Right kidney (tissue), 1 donor: ENCODE measurements at regions not wholly inside any gene's neighbourhood (a gene's known extent, or its start where the extent isn't known, plus 50 kb on each side); places are given as distances from the start of the nearest gene placed in this dataset.
"Not testable (repeated sequence)": the region's sequence is repeated elsewhere in the genome, so short reads cannot be mapped to it uniquely, and the experiment has no call there.

Source experiments
- DNase-seq: peaks from one replicate; pipeline ENCODE4 v3.0.0-alpha.2; 2016

DNA sequence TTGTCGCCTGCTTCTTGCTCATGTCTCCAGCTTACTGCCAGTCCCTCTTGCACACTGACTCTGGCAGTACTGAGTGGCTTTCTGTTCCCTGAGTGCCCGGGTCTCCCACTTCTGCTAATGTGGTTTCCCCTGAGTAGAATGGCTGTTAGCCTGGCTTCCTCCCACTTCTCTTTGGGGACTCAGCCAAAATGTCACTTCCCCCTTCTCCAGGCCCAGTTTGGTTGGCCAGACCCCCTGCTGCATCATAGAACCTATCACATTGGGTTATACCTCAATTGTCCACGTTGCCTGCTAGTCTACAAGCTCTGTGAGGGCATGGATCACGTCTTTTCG is 304.4 kb downstream of the HS3ST3B1 start:
- DNase-seq: no peak

DNA sequence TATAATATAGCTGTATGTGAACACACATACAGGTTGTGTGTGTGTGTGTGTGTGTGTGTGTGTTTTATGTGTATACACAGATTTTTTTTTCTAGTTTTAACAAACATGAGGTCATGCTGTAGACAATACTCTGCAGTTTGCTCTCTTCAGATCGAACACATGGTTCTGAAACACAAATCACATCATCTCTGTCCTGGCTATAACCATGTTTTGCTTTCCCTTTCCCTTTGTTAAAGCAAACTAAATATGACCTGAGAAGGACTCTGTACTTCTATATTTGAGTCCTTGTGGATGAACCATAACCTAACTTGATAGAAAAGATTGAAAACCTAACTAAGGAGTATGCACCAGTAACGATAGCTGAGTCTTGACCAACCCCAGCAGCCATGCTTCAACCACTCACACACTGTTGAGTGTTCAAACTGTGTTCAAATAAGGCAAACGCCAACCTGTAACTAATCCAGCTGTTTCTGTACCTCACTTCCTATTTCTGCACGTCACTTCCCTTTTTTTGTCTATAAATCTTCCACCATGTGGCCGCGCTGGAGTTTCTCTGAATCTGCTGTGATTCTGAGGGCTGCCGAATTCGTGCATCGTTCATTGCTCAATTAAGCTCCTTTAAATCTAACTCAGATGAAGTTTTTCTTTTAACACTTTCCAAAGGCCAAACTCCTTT is 303.8 kb downstream of the HS3ST3B1 start:
- DNase-seq: no peak

DNA sequence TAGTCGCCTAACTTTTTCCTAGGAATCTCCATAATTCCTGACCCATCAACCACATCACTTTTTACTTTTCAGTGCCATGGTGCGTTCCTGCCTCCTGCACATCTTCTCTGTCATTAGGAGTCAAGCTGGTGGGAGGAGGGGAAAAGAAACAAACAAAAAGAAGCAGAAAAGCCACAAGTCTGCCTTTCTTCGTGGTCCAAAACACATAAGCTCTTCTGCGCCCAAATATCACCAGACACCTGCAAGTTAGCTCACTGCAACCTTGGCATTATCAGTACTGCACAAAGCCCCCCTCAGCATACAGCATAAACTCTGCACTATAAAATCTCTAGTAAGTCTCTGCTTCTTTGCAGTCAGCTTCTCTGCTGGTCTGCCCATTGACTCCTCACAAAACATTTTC is 295.3 kb downstream of the HS3ST3B1 start:
- no peak for DNase-seq

DNA sequence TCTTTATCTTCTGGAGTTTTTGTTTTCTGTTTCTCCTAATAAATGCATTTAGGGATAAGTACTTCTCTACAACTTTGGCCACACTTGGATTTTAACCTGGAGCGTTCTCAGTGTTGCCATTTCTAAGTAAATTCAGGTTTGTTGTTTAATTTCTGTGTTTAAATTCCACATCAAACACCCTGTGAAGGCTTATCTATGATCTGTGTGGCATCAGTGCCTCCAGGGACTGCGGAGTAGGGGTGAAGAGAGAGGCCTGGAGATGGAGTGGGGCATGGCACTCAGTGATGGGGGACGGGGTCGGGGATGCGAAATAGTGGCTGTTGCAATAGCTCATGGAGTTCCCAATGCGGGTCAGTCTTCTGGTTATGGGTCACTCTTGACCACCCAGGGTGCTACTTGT is 294.8 kb downstream of the HS3ST3B1 start:
- DNase-seq: no peak

DNA sequence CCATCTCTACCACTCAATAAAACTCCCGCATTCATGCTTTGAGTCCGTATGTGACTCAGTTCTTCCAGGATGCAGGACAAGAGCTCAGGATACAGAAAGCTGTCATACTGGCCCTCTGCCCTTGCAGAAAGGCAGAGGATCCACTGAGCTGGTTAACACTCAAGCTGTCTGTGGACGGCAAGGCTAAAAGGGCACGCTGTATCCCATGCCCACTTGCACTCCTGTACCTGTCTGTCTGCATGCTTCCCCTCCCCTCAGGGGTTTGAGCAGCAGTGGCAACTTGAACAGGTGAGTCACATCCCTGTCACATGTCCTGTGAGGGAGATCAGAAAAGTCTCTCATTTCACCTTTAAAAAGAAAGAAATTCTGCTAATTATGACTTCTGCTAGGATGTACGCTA is 293.8 kb downstream of the HS3ST3B1 start:
- no peak for DNase-seq

DNA sequence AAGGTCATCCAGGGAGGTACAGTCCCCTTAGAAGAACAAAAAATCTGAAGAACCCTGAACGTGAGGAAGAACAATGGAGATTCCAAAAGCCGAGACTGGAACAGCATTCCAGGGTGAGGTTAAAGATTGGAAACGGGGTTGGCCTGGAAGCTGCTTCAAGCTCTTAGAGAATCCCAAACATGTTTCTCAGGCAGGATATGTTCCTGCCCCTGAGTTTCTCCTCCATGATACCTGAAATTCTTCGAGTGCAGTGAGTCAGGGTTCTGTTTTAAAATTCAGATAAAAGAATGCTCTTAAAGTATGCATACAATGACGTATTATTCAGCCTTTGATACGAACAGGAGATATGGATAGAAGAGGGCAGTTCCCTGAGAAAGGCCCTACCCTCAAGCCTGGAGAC is 293.1 kb downstream of the HS3ST3B1 start:
- DNase-seq: no peak

DNA sequence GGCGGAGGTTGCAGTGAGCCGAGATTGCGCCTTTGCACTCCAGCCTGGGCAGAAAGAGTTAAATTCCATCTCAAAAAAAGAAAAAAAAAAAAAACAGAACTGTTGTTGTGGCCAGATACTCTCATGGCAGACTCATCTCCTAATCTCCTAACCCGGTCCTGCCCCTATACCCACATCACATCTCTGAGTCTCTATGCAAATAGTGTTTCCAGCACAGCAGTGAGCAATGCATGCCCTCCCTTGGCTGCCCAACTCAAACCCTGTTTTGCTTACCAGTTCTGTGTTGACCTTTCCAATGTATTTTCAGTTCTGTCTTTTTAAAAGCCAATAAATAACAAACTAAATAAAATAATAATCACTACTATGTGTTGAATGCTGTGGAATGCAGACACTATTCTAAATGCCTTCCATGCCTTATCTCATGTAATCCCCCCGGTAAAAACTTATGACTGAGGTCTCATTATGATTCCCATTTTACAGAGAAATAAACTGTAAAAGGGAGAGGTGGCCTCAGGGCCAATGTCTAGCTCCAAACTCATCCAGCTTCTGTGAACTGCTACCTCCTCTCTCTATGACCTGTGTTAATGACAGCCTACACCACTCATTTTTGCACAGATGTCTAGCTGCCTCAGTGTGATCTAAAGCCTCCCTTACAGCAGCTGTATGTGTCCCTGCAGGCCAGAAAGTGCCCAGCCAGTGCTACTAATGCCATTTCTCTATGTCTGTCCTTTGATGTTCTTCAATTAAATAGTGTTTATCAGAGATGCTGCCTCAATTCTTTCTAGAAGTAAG is 289.8 kb downstream of the HS3ST3B1 start:
- no peak for DNase-seq

DNA sequence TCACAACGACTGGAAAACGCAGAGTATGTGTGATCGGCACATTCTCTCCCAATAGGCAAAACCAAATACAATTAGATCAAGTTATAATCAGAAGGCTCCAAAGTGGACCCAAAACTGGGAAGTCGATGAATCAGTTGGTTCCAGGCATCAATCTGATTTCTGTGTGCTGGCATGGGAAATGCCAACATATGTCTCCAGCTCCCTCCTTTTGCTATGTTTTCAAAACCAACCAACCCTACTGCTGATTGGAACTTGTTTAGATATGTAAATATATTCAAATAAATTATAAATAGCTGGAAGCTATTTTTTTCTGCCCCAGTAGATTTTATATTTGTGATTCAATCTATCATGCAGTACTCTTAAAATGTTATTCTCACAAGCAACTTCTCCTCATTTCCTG is 284.2 kb downstream of the HS3ST3B1 start:
- DNase-seq: no peak

DNA sequence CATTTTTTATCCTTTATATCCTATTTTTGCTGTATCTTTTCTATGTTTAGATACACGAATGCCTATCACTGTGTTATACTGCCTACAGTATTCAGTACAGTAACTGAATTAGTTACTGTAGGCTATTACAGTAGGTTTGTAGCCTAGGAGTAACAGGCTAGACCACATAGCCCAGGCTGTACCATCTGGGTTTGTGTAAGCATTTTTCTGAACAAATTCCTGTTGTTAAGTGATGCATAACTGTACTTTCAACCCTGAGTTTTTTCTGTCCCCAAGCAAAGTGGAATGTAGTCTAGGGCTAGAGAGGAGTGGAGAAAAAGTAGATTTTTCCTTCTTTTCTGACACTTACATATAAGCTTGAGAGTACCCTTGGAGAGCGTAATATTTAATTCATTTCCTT is 282.1 kb downstream of the HS3ST3B1 start:
- no peak for DNase-seq

DNA sequence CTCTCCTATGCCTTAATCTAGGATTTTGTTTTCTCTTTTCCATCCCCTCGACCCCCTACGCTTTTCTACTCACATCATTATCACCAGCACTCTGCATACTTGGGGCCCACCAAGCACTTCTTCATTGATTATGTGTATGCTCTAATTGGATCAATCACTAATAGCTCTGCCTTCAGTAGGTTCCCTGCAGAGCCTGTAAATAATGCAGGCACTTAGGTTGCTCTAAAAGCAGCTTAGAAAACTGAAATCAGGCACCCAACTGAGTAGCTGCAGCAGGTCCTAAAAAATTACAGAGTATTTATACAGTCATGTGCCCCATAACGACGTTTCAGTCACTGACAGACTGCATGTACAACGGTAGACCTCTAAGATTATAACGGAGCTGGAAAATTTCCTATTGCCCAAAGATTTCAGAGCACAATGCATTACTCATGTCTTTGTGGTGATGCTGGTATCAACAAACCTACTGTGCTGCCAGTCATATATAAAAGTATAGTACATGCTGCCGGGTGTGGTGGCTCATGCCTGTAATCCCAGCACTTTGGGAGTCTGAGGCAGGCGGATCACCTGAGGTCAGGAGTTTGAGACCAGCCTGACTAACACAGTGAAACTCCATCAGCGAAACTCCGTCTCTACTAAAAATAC is 280.4 kb downstream of the HS3ST3B1 start:
- no peak for DNase-seq

DNA sequence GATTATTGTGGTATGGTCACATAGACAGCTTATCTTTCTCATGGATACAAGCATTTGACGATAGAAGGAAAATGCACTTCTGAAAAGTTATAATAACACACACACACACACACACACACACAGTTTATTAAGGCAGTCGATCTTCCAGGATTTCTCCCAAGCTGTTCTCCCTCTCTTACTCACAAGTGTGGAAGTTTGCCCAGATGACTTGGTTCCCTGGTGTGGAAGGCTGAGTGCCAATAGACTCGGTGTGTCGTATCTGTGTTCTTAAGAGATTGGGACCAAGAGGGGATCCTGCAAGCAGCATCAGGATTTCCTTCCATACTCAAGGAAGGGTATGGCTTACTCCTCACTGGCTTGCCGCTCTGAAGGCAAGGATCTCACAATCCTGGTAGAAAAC is 279.6 kb downstream of the HS3ST3B1 start:
- no peak for DNase-seq

DNA sequence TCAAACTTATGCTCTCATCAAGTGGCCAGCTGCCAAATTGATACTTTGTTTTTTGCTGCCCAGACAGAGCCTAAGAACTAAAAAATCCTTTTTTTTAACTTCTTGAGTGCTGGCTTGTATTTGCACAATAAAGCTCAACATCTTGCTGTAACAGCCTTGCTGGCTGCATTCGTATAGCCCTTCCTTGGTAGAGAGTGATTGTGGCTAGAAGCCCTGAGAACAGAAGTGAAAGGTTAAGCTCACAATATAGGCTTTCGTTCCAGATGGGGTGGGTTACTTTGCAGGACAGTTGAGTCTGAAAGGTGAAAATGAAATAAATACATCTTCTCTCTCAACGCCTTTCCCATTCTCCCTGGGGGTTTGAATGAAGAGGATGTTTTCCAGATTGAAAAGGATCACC is 278.8 kb downstream of the HS3ST3B1 start:
- DNase-seq: no peak

DNA sequence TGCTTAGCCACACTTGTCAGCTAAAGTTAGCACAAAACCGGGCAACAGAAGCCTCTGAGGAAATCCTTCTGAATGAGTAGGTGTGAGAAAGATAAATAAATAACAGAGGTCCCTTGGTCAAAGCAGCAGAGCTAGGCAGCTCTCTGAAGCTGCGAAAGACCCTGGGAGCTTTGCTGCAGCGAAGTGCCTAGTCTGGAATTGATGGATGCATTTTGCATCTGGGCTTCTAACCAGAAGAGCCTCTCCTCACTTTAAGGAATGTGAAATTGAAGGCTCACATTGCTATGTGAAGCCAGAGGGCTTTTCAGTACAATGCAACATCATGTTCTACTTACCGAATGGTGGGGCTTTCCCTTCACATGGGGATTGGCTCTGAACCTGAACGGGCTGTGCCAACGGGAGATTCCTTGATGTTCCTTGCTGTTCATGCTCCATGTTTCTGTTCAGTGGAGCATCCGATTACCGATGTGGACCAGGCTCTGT is 274.6 kb downstream of the HS3ST3B1 start:
- peak; percentile 5 for DNase-seq

DNA sequence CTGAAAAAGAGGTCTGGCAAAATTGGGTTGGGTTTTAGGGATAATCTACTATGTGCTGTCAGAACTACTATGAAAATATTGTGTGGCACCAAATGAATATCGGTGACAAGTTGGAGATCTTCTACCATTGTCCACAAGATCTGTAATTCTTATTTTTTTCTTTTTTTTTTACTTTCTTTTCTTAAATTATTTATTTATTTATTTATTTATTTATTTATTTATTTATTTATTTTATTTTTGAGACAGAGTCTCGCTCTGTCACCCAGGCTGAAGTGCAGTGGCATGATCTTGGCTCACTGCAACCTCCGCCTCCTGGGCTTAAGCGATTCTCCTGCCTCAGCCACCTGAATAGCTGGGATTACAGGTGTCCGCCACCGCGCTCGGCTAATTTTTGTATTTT is 259.4 kb downstream of the HS3ST3B1 start:
- not testable (repeated sequence) for DNase-seq

DNA sequence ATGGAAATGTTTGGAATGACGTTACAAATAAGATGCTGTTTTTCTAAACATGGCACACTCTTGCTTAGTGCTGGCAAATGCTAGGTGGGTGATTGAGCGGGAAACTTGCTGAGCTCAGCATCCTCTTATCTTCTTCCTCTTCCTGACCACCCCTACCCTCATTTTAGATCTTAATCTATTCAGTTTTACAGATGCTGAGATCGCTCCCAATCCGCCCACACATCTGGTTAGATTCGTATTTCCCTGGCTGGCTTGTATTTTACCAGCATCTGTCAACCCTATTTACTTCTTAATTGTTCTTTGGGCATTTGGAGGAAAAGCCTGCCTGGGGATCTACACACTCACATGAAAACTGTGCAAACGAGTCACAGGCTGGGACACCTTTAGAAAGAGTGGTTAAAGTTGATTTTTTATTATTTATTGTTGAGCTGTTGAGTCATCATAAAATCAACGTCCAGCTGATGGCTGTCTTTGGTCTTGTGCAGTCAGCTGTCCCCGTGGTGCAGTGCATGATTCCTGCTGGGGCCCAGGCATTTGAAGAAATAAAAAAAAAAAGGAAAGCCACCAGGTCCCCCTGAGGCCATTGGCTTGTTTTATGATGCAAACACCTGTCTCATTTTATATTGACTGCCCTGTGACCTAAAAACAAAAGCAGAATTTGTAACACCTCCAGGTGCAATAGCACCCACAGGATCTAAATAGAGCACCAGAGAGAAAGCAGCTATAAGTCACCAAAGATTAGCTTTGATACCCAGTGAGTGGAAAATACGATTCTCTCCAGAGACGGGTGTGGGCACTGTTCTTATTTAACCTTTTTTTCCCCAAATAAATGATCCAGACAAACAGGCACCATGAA is 258.6 kb downstream of the HS3ST3B1 start:
- no peak for DNase-seq

DNA sequence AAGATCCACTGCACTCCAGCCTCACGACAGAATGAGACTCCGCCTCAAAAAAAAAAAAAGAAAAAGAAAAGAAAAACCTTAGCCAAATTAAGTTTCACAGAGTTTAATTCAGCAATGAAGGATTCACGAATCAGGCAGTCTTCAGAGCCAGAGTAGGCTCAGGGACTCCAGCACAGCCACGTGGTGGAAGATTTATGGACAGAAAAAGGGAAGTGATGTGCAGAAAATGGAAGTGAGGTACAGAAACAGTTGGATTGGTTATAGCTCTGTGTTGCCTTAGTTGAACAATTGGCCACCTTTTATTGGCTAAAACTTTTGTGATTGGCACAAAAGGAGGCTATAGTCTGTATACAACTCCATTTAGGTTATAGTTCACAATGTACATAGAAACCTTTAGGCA is 256.6 kb downstream of the HS3ST3B1 start:
- DNase-seq: no peak

DNA sequence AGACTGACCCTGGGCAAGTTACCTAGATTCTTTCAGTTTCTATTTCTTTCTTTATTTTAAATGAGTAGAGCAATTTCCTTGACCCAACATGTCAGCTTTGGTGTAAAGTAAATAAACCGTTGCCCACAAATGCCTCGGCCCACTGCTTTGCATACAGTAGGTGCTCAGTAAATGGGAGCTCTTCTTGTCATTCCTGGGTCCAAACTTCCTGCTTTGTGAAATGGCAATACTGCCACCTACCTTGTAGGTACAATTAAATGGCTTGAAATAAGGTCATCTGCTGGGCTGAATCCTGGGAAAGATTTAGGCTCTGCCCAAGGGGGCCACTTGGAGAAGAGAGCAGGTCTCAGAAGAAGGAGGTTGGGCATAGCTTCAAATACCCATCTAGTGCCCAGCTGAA is 253.0 kb downstream of the HS3ST3B1 start:
- no peak for DNase-seq

DNA sequence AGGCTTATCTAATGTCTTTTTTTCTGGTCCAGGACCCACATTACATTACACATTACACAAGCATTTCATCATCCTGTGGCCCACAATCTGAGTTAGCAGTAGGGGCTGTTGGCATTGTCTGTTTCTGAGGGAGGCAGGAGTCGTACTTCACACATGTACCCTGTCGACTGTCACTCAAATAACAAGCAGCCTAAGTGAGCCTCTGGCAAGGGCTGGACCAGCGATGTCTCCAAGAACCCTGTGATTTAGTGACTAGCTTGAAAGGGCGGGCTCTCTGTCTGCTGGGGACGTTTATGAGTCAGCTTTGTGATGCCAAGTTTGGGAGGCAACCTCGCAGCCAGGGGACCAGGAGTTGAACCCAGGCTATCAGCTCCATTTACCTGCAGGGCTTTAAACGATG is 251.4 kb downstream of the HS3ST3B1 start:
- DNase-seq: no peak

DNA sequence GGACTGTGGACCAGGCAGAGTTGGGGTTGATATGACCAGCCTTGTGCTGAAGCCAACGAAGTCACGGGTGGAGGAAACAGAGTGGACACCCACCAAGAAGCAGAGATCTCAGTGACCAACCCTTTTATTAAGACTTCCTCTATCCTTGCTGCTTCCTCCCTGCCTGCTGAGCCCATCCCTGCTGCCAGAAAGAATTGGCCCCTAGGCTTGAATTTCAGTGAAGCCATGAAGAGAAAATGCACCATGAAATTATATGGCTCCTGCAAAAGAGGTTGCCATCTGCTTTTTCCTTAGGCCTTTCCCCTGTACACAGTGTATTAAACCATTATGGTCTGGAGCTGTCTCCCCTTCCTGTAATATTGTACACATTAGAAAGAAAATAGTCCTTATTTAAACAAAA is 246.7 kb downstream of the HS3ST3B1 start:
- no peak for DNase-seq

DNA sequence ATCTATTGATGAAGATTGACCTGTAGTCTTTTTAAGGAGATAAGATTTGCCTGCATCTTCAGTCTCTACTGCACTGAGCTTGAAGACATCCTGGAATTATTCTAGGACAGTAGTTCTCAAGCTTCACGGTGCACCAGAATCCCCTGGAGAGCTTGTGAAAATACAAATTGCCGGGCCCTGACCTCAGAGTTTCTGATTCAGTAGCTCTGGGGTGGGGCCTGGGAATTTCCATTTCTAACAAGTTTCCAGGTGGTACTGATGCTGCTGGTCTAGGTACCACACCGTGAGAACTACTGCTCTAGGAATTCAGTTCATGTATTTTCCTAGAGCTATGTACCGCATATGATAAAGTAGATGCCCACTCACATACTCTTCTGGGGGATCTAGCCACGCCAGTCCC is 246.1 kb downstream of the HS3ST3B1 start:
- DNase-seq: no peak

DNA sequence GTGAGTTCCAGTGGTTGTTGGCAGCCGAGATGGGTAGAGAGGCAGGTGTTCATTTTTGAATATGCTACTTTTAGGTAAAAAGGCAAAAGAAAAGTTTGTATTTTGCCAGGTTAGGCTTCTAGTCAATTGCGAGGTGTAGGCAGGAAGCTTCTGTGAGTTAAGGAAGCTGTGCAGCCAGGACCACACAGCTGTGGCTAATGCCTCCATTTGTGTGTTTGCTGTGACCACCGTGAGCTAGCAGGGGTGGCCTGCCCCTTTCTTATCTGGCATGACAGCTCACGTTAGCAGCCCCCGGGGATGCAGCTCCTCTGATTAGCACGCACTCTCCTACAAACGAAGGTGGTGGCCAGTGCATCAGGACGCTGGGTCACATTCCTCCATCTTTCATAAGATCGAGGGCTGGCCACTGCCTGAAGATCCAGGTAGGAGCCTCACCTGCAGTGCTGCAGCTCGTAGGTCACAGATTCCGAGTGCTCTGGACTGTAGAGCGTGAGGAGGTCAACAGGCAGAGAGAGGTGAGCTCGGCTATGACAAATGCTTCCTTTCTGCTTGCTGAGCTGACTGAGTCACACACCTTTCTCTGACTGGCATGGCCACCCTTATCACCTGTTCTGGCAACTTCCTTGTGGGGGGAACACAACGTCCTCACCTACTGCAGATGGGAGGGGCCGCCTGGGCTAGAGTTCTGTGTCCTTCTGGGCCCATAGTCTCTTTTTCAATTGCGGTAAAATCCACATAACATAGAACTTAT is 244.4 kb downstream of the HS3ST3B1 start:
- DNase-seq: no peak

DNA sequence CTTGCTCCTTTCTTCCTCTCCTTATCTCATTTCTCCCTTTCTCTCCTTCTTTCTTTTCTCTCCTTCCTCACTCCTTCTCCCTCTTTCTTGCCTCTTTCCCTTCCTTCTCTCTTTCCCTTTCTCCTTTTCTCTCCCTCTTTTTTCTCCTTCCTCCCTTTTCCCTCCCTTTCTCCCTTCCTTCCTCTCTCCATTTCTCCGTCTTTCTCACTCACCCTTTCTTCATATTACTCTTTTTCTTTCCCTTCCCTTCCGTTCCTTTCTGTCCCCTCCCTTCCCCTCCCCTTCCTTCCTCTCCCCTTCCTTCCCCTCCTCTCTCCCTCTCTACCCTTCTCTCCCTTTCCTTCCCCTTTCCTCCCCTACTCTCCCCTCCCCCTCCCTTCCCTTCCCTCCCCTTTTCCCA is 240.8 kb downstream of the HS3ST3B1 start:
- no peak for DNase-seq
